Naive B cell (primary cell): ENCODE measurements at regions not wholly inside any gene's neighbourhood (a gene's known extent, or its start where the extent isn't known, plus 50 kb on each side); places are given as distances from the start of the nearest gene placed in this dataset.
A peak's percentile ranks its signal among the peaks of the same experiment; 100 is the strongest.
"Not testable (repeated sequence)": the region's sequence is repeated elsewhere in the genome, so short reads cannot be mapped to it uniquely, and the experiment has no call there.

ENCODE experiments used
- ATAC-seq, 2 donors: fragments of 150-1000 bp; cut with Tn5 transposase; 2 replicates each; pipeline ENCODE4 v1.10.0; 2021; ENCODE audit warnings: low read depth in 2 of 2, mild to moderate bottlenecking in 2 of 2, moderate library complexity in 2 of 2
- DNase-seq: peaks from one replicate; pipeline ENCODE4 v3.0.0; 2022
- H3K27ac Mint-ChIP-seq, 6 donors: one replicate each; pipeline ENCODE4 v1.8.0; 2020 to 2022; ENCODE audit warnings: mild to moderate bottlenecking in 6 of 6, mixed read lengths in 6 of 6, moderate library complexity in 5 of 6, inconsistent platforms in 2 of 6
- H3K27me3 Mint-ChIP-seq, 3 donors: one replicate each; pipeline ENCODE4 v1.8.0; 2021 to 2022; ENCODE audit warnings: mixed read lengths in 3 of 3, mild to moderate bottlenecking in 1 of 3
- H3K36me3 Mint-ChIP-seq, 2 donors: one replicate each; pipeline ENCODE4 v1.8.0; 2020 to 2022; ENCODE audit warnings: mixed read lengths in 2 of 2, inconsistent platforms in 1 of 2, mild to moderate bottlenecking in 1 of 2
- H3K4me1 Mint-ChIP-seq, 3 donors: one replicate each; pipeline ENCODE4 v1.8.0; 2020 to 2022; ENCODE audit warnings: mixed read lengths in 3 of 3, inconsistent platforms in 1 of 3, mild to moderate bottlenecking in 1 of 3, moderate library complexity in 1 of 3
- H3K4me3 Mint-ChIP-seq, 8 donors: one replicate each; pipeline ENCODE4 v1.8.0; 2020 to 2022; ENCODE audit warnings: mild to moderate bottlenecking in 8 of 8, mixed read lengths in 8 of 8, moderate library complexity in 8 of 8, inconsistent platforms in 2 of 8
- H3K9me3 Mint-ChIP-seq, 7 donors: one replicate each; pipeline ENCODE4 v1.8.0; 2020 to 2022; ENCODE audit warnings: mixed read lengths in 7 of 7, mild to moderate bottlenecking in 5 of 7, inconsistent platforms in 2 of 7, moderate library complexity in 1 of 7

- ATAC-seq (no peak), DNase-seq (no peak)
- Mint-ChIP-seq H3K36me3 (no peaks in the 10 kb centered on the region), H3K4me3 (no peak overlapping the region), H3K4me1 (no peaks in the 10 kb centered on the region), H3K27me3 (no peaks in the 10 kb centered on the region), H3K27ac (no peak overlapping the region), H3K9me3 (peaks cover 0 to 10% (median 4%) of the 10 kb centered on the region in 7 donors)
Observed at GRCh38 chr7:146057958-146058357, 58.6 kb upstream of the CNTNAP2 start.

- Mint-ChIP-seq H3K4me3 (no peak overlapping the region), H3K4me1 (no peaks in the 10 kb centered on the region), H3K27me3 (no peaks in the 10 kb centered on the region), H3K36me3 (no peaks in the 10 kb centered on the region), H3K9me3 (peaks cover 0 to 10% (median 4%) of the 10 kb centered on the region in 7 donors), H3K27ac (no peak overlapping the region)
- ATAC-seq: no peak
- no peak for DNase-seq
Observed at GRCh38 chr7:146054909-146055308, 61.7 kb upstream of the CNTNAP2 start.

- Mint-ChIP-seq H3K36me3 (no peaks in the 10 kb centered on the region), H3K9me3 (peaks cover 0 to 10% (median 4%) of the 10 kb centered on the region in 7 donors), H3K4me3 (no peak overlapping the region), H3K27ac (peak overlapping the region in 1 of 6 donors; percentile 1), H3K4me1 (no peaks in the 10 kb centered on the region), H3K27me3 (no peaks in the 10 kb centered on the region)
- ATAC-seq: no peak
- DNase-seq: no peak
Observed at GRCh38 chr7:146053492-146053891, 63.1 kb upstream of the CNTNAP2 start.

GRCh38 chr7:146043310-146043709 is 73.3 kb upstream of the CNTNAP2 start:
- not testable (repeated sequence) for H3K36me3 Mint-ChIP-seq, ATAC-seq, H3K9me3 Mint-ChIP-seq, H3K27ac Mint-ChIP-seq, DNase-seq, H3K27me3 Mint-ChIP-seq, H3K4me3 Mint-ChIP-seq, H3K4me1 Mint-ChIP-seq

- no peaks in the 10 kb centered on the region for H3K27me3 Mint-ChIP-seq
- peaks cover 1 to 14% (median 6%) of the 10 kb centered on the region in 7 donors for H3K9me3 Mint-ChIP-seq
- no peaks in the 10 kb centered on the region for H3K4me1 Mint-ChIP-seq
- ATAC-seq (no peak), DNase-seq (no peak)
- no peak overlapping the region for H3K27ac Mint-ChIP-seq
- H3K36me3 Mint-ChIP-seq: no peaks in the 10 kb centered on the region
- H3K4me3 Mint-ChIP-seq: no peak overlapping the region
Observed at GRCh38 chr7:146028251-146028750, 88.3 kb upstream of the CNTNAP2 start.

- no peaks in the 10 kb centered on the region for H3K36me3 Mint-ChIP-seq
- DNase-seq (no peak), ATAC-seq (no peak)
- H3K4me3 Mint-ChIP-seq: no peak overlapping the region
- H3K9me3 Mint-ChIP-seq: peaks cover 1 to 14% (median 6%) of the 10 kb centered on the region in 7 donors
- no peak overlapping the region for H3K27ac Mint-ChIP-seq
- H3K4me1 Mint-ChIP-seq: no peaks in the 10 kb centered on the region
- no peaks in the 10 kb centered on the region for H3K27me3 Mint-ChIP-seq
Observed at GRCh38 chr7:146027243-146027642, 89.4 kb upstream of the CNTNAP2 start.

GRCh38 chr7:146022776-146023175 is 93.8 kb upstream of the CNTNAP2 start:
- Mint-ChIP-seq H3K27me3 (no peaks in the 10 kb centered on the region), H3K4me3 (no peak overlapping the region), H3K36me3 (no peaks in the 10 kb centered on the region), H3K27ac (no peak overlapping the region), H3K9me3 (peaks cover 3 to 18% (median 6%) of the 10 kb centered on the region in 7 donors), H3K4me1 (no peaks in the 10 kb centered on the region)
- ATAC-seq (no peak), DNase-seq (no peak)

GRCh38 chr7:146019041-146020004 is 97.3 kb upstream of the CNTNAP2 start:
- H3K36me3 Mint-ChIP-seq, H3K4me3 Mint-ChIP-seq, H3K9me3 Mint-ChIP-seq, H3K27ac Mint-ChIP-seq, ATAC-seq, DNase-seq, H3K4me1 Mint-ChIP-seq, H3K27me3 Mint-ChIP-seq: not testable (repeated sequence)

- not testable (repeated sequence) for ATAC-seq, H3K9me3 Mint-ChIP-seq
Observed at GRCh38 chr7:146017366-146017765, 99.2 kb upstream of the CNTNAP2 start.

GRCh38 chr7:146014154-146014553 is 102.4 kb upstream of the CNTNAP2 start:
- not testable (repeated sequence) for H3K27me3 Mint-ChIP-seq, H3K9me3 Mint-ChIP-seq, H3K4me3 Mint-ChIP-seq, DNase-seq, H3K36me3 Mint-ChIP-seq, H3K27ac Mint-ChIP-seq, ATAC-seq, H3K4me1 Mint-ChIP-seq

More at GRCh38 chr7:146017366-146017765, 99.2 kb upstream of the CNTNAP2 start:
- H3K27me3 Mint-ChIP-seq, H3K36me3 Mint-ChIP-seq, H3K4me3 Mint-ChIP-seq, DNase-seq, H3K4me1 Mint-ChIP-seq, H3K27ac Mint-ChIP-seq: not testable (repeated sequence)

GRCh38 chr7:146008293-146008692 is 108.3 kb upstream of the CNTNAP2 start:
- peaks cover 0 to 3% (median 1%) of the 10 kb centered on the region in 7 donors for H3K9me3 Mint-ChIP-seq
- ATAC-seq: no peak
- no peaks in the 10 kb centered on the region for H3K36me3 Mint-ChIP-seq

GRCh38 chr7:146004805-146005204 is 111.8 kb upstream of the CNTNAP2 start:
- DNase-seq: no peak
- Mint-ChIP-seq H3K27ac (no peak overlapping the region), H3K4me3 (no peak overlapping the region), H3K9me3 (peaks cover 0 to 3% (median 0%) of the 10 kb centered on the region in 7 donors), H3K4me1 (peaks cover 6 to 11% (median 7%) of the 10 kb centered on the region in 3 donors), H3K27me3 (peaks cover 0 to 9% (median 0%) of the 10 kb centered on the region in 3 donors), H3K36me3 (no peaks in the 10 kb centered on the region)
- no peak for ATAC-seq

More at GRCh38 chr7:146008293-146008692, 108.3 kb upstream of the CNTNAP2 start:
- peak overlapping the region in 1 of 8 donors; percentile 41 for H3K4me3 Mint-ChIP-seq
- DNase-seq: no peak
- no peak overlapping the region for H3K27ac Mint-ChIP-seq
- peaks cover 0 to 2% (median under 1%) of the 10 kb centered on the region in 3 donors for H3K4me1 Mint-ChIP-seq
- H3K27me3 Mint-ChIP-seq: no peaks in the 10 kb centered on the region

- ATAC-seq (peak; percentile 58 to 63), DNase-seq (peak; percentile 0)
- H3K4me1 Mint-ChIP-seq: peaks cover 6 to 11% (median 7%) of the 10 kb centered on the region in 3 donors
- H3K9me3 Mint-ChIP-seq: peaks cover 0 to 3% (median 0%) of the 10 kb centered on the region in 7 donors
- peak overlapping the region in 1 of 8 donors; percentile 16 for H3K4me3 Mint-ChIP-seq
- peaks cover 0 to 9% (median 0%) of the 10 kb centered on the region in 3 donors for H3K27me3 Mint-ChIP-seq
- no peaks in the 10 kb centered on the region for H3K36me3 Mint-ChIP-seq
- no peak overlapping the region for H3K27ac Mint-ChIP-seq
Observed at GRCh38 chr7:146002431-146003078, 114.0 kb upstream of the CNTNAP2 start.
